Fibroblast of villous mesenchyme (primary cell): ENCODE measurements at regions not wholly inside any gene's neighbourhood (a gene's known extent, or its start where the extent isn't known, plus 50 kb on each side); places are given as distances from the start of the nearest gene placed in this dataset.
"Not testable (repeated sequence)": the region's sequence is repeated elsewhere in the genome, so short reads cannot be mapped to it uniquely, and the experiment has no call there.

Experiments
- DNase-seq: peaks from one replicate; pipeline ENCODE4 v3.0.0-alpha.2; 2010; ENCODE audit warnings: low read depth
- H3K4me3 ChIP-seq: 2 replicates; pipeline ENCODE4 v1.5.1; 2011; ENCODE audit warnings: low read depth, mild to moderate bottlenecking, low read length
- CTCF ChIP-seq: IDR thresholded peaks from 2 replicates; pipeline ENCODE4 v1.5.1; 2012; ENCODE audit warnings: low read depth, mild to moderate bottlenecking, low read length; ENCODE audit not compliant: insufficient read depth

DNA sequence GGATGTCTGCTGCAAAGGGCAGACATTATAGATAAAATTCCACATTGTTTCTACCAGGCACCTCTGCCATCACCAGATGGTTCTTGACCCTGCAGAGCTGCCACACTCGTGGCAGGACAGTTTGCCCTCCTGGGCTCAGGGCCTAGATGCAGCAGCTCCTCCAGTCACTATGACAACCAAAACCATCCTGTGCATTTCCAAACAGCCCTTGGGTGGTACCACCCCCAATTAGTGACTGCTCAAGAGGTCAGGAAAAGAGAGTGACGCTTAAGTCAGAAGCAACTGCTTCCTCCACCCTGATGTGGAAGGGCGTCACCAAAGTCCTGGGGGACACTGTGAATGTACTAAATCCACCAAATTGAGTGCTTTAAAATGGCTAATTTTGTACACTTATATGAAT, 109.2 kb downstream of the C16orf95 start:
- no peak overlapping the region for H3K4me3 ChIP-seq
- DNase-seq, result no peak
- TF ChIP-seq CTCF, result no peak

DNA sequence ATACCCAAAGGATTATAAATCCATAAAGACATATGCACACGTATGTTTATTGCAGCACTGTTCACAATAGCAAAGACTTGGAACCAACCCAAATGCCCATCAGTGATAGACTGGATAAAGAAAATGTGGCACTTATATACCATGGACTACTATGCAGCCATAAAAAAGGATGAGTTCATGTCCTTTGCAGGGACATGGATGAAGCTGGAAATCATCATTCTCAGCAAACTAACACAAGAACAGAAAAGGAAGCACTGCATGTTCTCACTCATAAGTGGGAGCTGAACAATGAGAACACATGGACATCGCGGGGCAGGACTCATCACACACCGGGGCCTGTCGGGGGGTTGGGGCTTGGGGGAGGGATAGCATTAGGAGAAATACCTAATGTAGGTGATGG, 108.2 kb downstream of the C16orf95 start:
- not testable (repeated sequence) for H3K4me3 ChIP-seq, DNase-seq

GRCh38 chr16:87209808-87210512, 107.2 kb downstream of the C16orf95 start:
- no peak for TF ChIP-seq CTCF
- no peak overlapping the region for H3K4me3 ChIP-seq
- DNase-seq, result no peak

DNA sequence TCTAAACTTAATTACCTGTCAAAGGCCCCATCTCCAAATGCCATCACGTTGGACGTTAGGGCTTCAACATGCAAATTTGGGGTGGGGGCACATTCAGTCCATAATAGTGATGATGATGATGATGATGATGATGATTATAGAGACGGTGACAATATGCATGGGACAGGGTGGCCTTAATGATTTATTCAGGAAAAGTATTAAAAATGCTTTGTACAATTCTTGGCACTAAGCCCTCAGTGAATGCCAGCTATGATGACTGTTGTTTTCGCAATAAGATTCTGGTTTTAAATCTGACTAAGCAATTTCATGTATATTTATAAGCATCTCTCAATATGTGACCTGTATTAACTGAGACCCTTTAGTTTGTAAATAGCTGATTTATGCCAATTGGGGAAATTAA, 106.3 kb downstream of the C16orf95 start:
- TF ChIP-seq CTCF, result no peak
- H3K4me3 ChIP-seq, result no peak overlapping the region
- DNase-seq, result no peak

GRCh38 chr16:87212026-87212425, 105.2 kb downstream of the C16orf95 start:
- no peak for DNase-seq
- no peak for TF ChIP-seq CTCF
- no peak overlapping the region for H3K4me3 ChIP-seq

GRCh38 chr16:87213536-87213935, 103.7 kb downstream of the C16orf95 start:
- no peak for DNase-seq
- TF ChIP-seq CTCF, result no peak

DNA sequence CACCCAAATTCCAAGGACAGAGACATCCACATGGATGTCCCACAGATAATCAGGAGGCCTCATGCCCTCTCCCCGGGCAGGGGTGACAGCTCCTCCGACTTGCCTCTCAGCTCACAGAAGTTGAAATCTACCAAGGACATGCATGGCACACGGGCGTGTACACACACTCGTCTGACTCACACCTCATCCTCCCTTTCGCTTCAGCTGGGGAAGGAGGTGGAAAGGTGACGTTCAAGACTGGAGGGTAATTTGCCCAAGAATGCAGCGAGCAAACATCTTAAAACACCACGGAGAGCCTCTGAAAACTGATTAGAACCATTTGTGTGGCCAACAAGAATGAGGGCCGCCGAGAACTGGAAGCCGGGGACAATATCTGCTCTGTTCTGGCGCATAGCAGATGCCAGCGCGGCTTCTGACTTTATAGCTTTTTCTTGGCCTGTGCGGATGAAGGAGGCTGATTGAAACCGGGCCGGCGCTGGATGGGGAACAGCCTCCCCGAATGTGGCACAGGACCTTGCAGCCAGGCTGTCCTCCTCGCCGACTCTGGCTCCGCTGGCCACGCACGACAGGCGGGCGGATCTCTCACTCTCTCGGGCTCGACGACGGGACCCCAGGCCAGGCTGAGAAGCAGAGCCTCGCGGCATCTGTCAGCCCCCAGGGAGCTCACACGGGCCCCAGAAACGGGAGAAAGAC, 100.9 kb downstream of the C16orf95 start:
- no peak for DNase-seq
- no peak for TF ChIP-seq CTCF
- H3K4me3 ChIP-seq, result no peak overlapping the region

More at GRCh38 chr16:87213536-87213935, 103.7 kb downstream of the C16orf95 start:
- no peak overlapping the region for H3K4me3 ChIP-seq
